ENCODE measurements at regions not wholly inside any gene's neighbourhood (a gene's known extent, or its start where the extent isn't known, plus 50 kb on each side); places are given as distances from the start of the nearest gene placed in this dataset.

GRCh38 chr1:170290276-170290675, 144.5 kb downstream of the NTMT2 start (continued):
- TF ChIP-seq ZNF462 (CRISPR knock-in tag; IDR thresholded peaks at IDR 0.05) (no peak), ZNF114 (CRISPR knock-in tag; IDR thresholded peaks at IDR 0.05) (no peak), CREB1 (CRISPR knock-in tag; IDR thresholded peaks at IDR 0.05; ENCODE audit: low read depth) (no peak), NANOG (IDR thresholded peaks at IDR 0.05; ENCODE audit: borderline replicate concordance) (no peak), POLR2AphosphoS5 (IDR thresholded peaks at IDR 0.05; ENCODE audit: low read depth) (no peak)

GRCh38 chr1:170290991-170291390, 145.2 kb downstream of the NTMT2 start:
- no peaks in the 10 kb centered on the region for H3K4me1 ChIP-seq (ENCODE audit: insufficient read depth)
- TF ChIP-seq EZH2 (IDR thresholded peaks at IDR 0.05; ENCODE audit: low read depth, unreplicated experiment) (no peak), ZNF114 (CRISPR knock-in tag; IDR thresholded peaks at IDR 0.05) (no peak)
- TF ChIP-seq, protein P1, sequence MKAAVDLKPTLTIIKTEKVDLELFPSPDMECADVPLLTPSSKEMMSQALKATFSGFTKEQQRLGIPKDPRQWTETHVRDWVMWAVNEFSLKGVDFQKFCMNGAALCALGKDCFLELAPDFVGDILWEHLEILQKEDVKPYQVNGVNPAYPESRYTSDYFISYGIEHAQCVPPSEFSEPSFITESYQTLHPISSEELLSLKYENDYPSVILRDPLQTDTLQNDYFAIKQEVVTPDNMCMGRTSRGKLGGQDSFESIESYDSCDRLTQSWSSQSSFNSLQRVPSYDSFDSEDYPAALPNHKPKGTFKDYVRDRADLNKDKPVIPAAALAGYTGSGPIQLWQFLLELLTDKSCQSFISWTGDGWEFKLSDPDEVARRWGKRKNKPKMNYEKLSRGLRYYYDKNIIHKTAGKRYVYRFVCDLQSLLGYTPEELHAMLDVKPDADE (IDR thresholded peaks at IDR 0.05) = no peak
- no peak overlapping the region for H3K4me3 ChIP-seq
- Mint-ChIP-seq H3K4me1 (peaks cover 3% of the 10 kb centered on the region; the same call in 1 of the 3 replicates), H3K9me3 (no peaks in the 10 kb centered on the region), H3K27ac (no peak overlapping the region), H3K36me3 (ENCODE audit: low read depth) (no peaks in the 10 kb centered on the region), H3K27me3 (ENCODE audit: insufficient read depth, low read depth, poor library complexity) (no peaks in the 10 kb centered on the region), H3K4me3 (no peak overlapping the region)
- H3K36me3 ChIP-seq (ENCODE audit: insufficient read depth) = no peaks in the 10 kb centered on the region
- ATAC-seq (no peak), DNase-seq (ENCODE audit: low spot score) (no peak)
- no peaks in the 10 kb centered on the region for H3K9me2 ChIP-seq (ENCODE audit: insufficient read depth)
- no peaks in the 10 kb centered on the region for H4K20me1 ChIP-seq (replicated peaks; ENCODE audit: insufficient read depth)
- H3K4me2 ChIP-seq = no peak overlapping the region
- no peak overlapping the region for H2AFZ ChIP-seq
- no peaks in the 10 kb centered on the region for H3K27me3 ChIP-seq (ENCODE audit: insufficient read depth)
- H3K79me2 ChIP-seq (replicated peaks; ENCODE audit: insufficient read depth) = no peaks in the 10 kb centered on the region
- H3F3A ChIP-seq (replicated peaks; ENCODE audit: low read depth) = no peaks in the 10 kb centered on the region
- no peak overlapping the region for H3K27ac ChIP-seq (ENCODE audit: low read depth)
